ENCODE measurements at regions not wholly inside any gene's neighbourhood (a gene's known extent, or its start where the extent isn't known, plus 50 kb on each side); places are given as distances from the start of the nearest gene placed in this dataset.

DNA sequence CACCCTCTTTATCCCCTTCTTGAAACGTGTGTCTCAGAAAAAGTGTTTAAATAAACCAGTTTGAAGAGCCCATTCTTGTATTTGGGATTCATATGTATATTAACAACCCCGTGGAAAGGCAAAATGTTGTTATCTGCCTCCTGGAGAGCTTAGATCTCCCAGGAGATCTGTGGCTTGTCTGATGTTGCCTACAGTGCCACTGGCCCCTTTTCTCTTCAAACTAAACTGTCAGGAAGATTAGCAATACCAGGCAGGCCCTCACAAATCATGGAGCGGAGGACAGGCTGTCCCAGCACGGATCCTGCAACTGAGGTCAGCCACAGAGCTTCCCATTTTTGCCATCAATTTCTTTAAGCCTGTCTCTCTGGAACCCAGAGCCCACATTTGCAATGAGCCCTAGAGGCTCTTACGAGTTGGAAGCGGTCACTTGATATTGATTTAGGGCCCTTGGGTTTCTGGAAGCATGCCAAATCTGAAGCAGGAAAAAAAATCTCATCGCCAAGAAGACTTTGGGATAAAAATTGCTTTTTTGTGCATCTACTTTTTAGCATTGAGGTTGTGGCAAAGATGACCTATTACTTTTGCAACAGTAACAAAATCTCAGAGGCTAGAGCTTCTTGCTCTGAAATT is 234.1 kb downstream of the OPA1 start:
- TF ChIP-seq POLR2A (IDR thresholded peaks at IDR 0.05; ENCODE audit: low read depth, low read length) (no peak), TAF1 (IDR thresholded peaks at IDR 0.05; ENCODE audit: low read depth, low read length) (no peak), SPI1 (IDR thresholded peaks at IDR 0.05; ENCODE audit: low read depth, low read length) (no peak), POLR2AphosphoS5 (IDR thresholded peaks at IDR 0.05; ENCODE audit: low read depth, low read length) (no peak)
